H1 (cell line): ENCODE measurements at regions not wholly inside any gene's neighbourhood (a gene's known extent, or its start where the extent isn't known, plus 50 kb on each side); places are given as distances from the start of the nearest gene placed in this dataset.

Experiments
- CTCF ChIA-PET: fragments of 300-600 bp; sonication (Branson Sonifier 250); formaldehyde crosslinking; loops from one replicate; lab custom pipeline; 2021; ENCODE audit not compliant: partially characterized antibody; lab: Charles Lee
- POLR2A ChIA-PET: fragments of 300-600 bp; sonication (Branson Sonifier 250); formaldehyde crosslinking; loops from one replicate; lab custom pipeline; 2021; ENCODE audit warnings: inconsistent platforms; ENCODE audit not compliant: partially characterized antibody; lab: Charles Lee
- DNase-seq, 2 experiments: peaks; one replicate each; pipeline versions ENCODE4 v3.0.0 to v3.0.0-alpha.2; 2010 to 2022; ENCODE audit warnings: low spot score in 2 of 2, low read depth in 1 of 2, mixed read lengths in 1 of 2
- FAIRE-seq: peaks from 2 replicates; lab custom pipeline; 2011; peaks lifted over from hg19 to GRCh38; lab: Jason Lieb, UNC
- H2AFZ ChIP-seq: 2 replicates; pipeline ENCODE4 v1.8.1; 2012; ENCODE audit warnings: low read length, inconsistent platforms
- H2AK5ac ChIP-seq: 2 replicates; pipeline ENCODE4 v1.6.1; 2013; ENCODE audit warnings: low read depth, low read length
- H2BK120ac ChIP-seq: replicated peaks from 2 replicates; pipeline ENCODE3; 2013; ENCODE audit warnings: low read depth, low read length, inconsistent platforms
- H2BK12ac ChIP-seq: 2 replicates; pipeline ENCODE4 v1.6.1; 2013; ENCODE audit warnings: low read depth, low read length
- H2BK15ac ChIP-seq: 2 replicates; pipeline ENCODE4 v1.6.1; 2013; ENCODE audit warnings: low read length
- H2BK20ac ChIP-seq: 2 replicates; pipeline ENCODE4 v1.6.1; 2013; ENCODE audit warnings: low read length
- H2BK5ac ChIP-seq: 2 replicates; pipeline ENCODE4 v1.6.1; 2013; ENCODE audit warnings: low read depth, low read length
- H3K14ac ChIP-seq: 2 replicates; pipeline ENCODE4 v1.6.1; 2013; ENCODE audit warnings: inconsistent platforms; ENCODE audit not compliant: insufficient read length
- H3K18ac ChIP-seq: 2 replicates; pipeline ENCODE4 v1.6.1; 2013; ENCODE audit warnings: low read length; ENCODE audit errors: extremely low read depth
- H3K23ac ChIP-seq: 2 replicates; pipeline ENCODE4 v1.6.1; 2013; ENCODE audit warnings: inconsistent platforms; ENCODE audit not compliant: insufficient read length
- H3K23me2 ChIP-seq: 2 replicates; pipeline ENCODE4 v1.6.1; 2013; ENCODE audit warnings: low read depth, low read length
- H3K27ac ChIP-seq: 2 replicates; pipeline ENCODE4 v1.6.1; 2011; ENCODE audit warnings: low read depth, low read length, inconsistent platforms
- H3K27me3 ChIP-seq, 4 experiments: replicated peaks in 1 of 4; 1 replicate in 1 of 4; 2 replicates in 3 of 4; pipeline versions ENCODE4 v1.6.1 to v1.8.1; 2011 to 2013; ENCODE audit warnings: low read length in 3 of 4, mild to moderate bottlenecking in 3 of 4, inconsistent platforms in 2 of 4, mixed read lengths in 2 of 4, moderate library complexity in 1 of 4; ENCODE audit not compliant: control insufficient read depth in 3 of 4, insufficient read depth in 3 of 4; ENCODE audit errors: extremely low read depth in 1 of 4
- H3K36me3 ChIP-seq, 4 experiments: 2 replicates each; pipeline versions ENCODE4 v1.6.1 to v1.8.1; 2011 to 2013; ENCODE audit warnings: mild to moderate bottlenecking in 4 of 4, low read length in 3 of 4, moderate library complexity in 2 of 4, control low read depth in 1 of 4, inconsistent platforms in 1 of 4; ENCODE audit not compliant: insufficient read depth in 4 of 4, control insufficient read depth in 2 of 4
- H3K4ac ChIP-seq: replicated peaks from 2 replicates; pipeline ENCODE3; 2013; ENCODE audit warnings: low read length, low read depth, mixed read lengths, inconsistent platforms; ENCODE audit not compliant: insufficient read length
- H3K4me1 ChIP-seq, 4 experiments: replicated peaks in 1 of 4; 1 replicate in 1 of 4; 2 replicates in 3 of 4; pipeline versions ENCODE4 v1.6.1 to v1.8.1; 2011 to 2013; ENCODE audit warnings: low read length in 3 of 4, inconsistent platforms in 2 of 4, mixed read lengths in 1 of 4; ENCODE audit not compliant: insufficient read depth in 4 of 4, control insufficient read depth in 3 of 4
- H3K4me2 ChIP-seq, 2 experiments: 2 replicates each; pipeline versions ENCODE4 v1.6.1 to v1.8.1; 2011 to 2013; ENCODE audit warnings: low read depth in 2 of 2, low read length in 2 of 2, control low read depth in 1 of 2, inconsistent platforms in 1 of 2, mild to moderate bottlenecking in 1 of 2; ENCODE audit not compliant: insufficient read depth in 1 of 2
- H3K4me3 ChIP-seq, 4 experiments: fragments of 200-600, 300-600 bp in 1 of 4; sonication (generic), shearing (Covaris generic), sonication (Bioruptor Twin) in 1 of 4; 2 replicates each; pipeline versions ENCODE4 v1.5.1 to v1.8.1; 2011 to 2016; ENCODE audit warnings: low read length in 4 of 4, low read depth in 3 of 4, control low read depth in 2 of 4, inconsistent platforms in 2 of 4, mild to moderate bottlenecking in 2 of 4, mixed read lengths in 1 of 4, moderate library complexity in 1 of 4; ENCODE audit not compliant: insufficient read depth in 2 of 4; ENCODE audit errors: extremely low read depth in 1 of 4
- H3K56ac ChIP-seq: replicated peaks from 2 replicates; pipeline ENCODE3; 2013; ENCODE audit warnings: low read depth, mild to moderate bottlenecking, mixed read lengths, low read length, inconsistent platforms; ENCODE audit not compliant: insufficient read length
- H3K79me1 ChIP-seq: 2 replicates; pipeline ENCODE4 v1.6.1; 2013; ENCODE audit warnings: low read depth, low read length, control low read depth
- H3K79me2 ChIP-seq, 2 experiments: 2 replicates each; pipeline versions ENCODE4 v1.6.1 to v1.8.1; 2012 to 2013; ENCODE audit warnings: low read length in 2 of 2, mild to moderate bottlenecking in 2 of 2, inconsistent platforms in 1 of 2; ENCODE audit not compliant: insufficient read depth in 2 of 2, control insufficient read depth in 1 of 2
- H3K9ac ChIP-seq, 4 experiments: replicated peaks in 1 of 4; 1 replicate in 1 of 4; 2 replicates in 3 of 4; pipeline versions ENCODE4 v1.6.1 to v1.8.1; 2011 to 2013; ENCODE audit warnings: low read depth in 3 of 4, low read length in 3 of 4, control low read depth in 2 of 4, mild to moderate bottlenecking in 2 of 4, moderate library complexity in 2 of 4, inconsistent platforms in 1 of 4; ENCODE audit errors: extremely low read depth in 1 of 4
- H3K9me3 ChIP-seq, 2 experiments: 2 replicates each; pipeline versions ENCODE4 v1.6.1 to v1.8.1; 2012 to 2013; ENCODE audit warnings: mild to moderate bottlenecking in 2 of 2, moderate library complexity in 2 of 2, control low read depth in 1 of 2, inconsistent platforms in 1 of 2, low read depth in 1 of 2, low read length in 1 of 2, mixed read lengths in 1 of 2; ENCODE audit not compliant: insufficient read depth in 2 of 2
- H4K20me1 ChIP-seq, 2 experiments: replicated peaks in 1 of 2; 2 replicates each; pipeline versions ENCODE3 to v1.8.1; 2011 to 2013; ENCODE audit warnings: inconsistent platforms in 2 of 2, low read length in 2 of 2, mild to moderate bottlenecking in 1 of 2; ENCODE audit not compliant: insufficient read depth in 2 of 2, control insufficient read depth in 1 of 2
- H4K5ac ChIP-seq: 2 replicates; pipeline ENCODE4 v1.6.1; 2013; ENCODE audit warnings: low read length, low read depth, mixed read lengths, inconsistent platforms; ENCODE audit not compliant: insufficient read length
- H4K8ac ChIP-seq: 2 replicates; pipeline ENCODE4 v1.8.0; 2013; ENCODE audit warnings: mild to moderate bottlenecking, moderate library complexity, low read length, inconsistent platforms; ENCODE audit not compliant: insufficient read depth; ENCODE audit errors: extremely low read depth
- H4K91ac ChIP-seq: replicated peaks from 2 replicates; pipeline ENCODE3; 2013; ENCODE audit warnings: low read length, mixed read lengths, inconsistent platforms; ENCODE audit not compliant: insufficient read length
- SAP30 ChIP-seq: fragments of 300-600 bp; sonication (generic); IDR thresholded peaks from 2 replicates; pipeline ENCODE4 v1.7.1; 2012; ENCODE audit warnings: low read length, moderate library complexity, mild to moderate bottlenecking, inconsistent platforms; ENCODE audit not compliant: insufficient read depth, insufficient replicate concordance
- SP1 ChIP-seq: IDR thresholded peaks from 2 replicates; pipeline ENCODE4 v1.6.1; 2011; ENCODE audit warnings: low read depth, low read length
- ZNF274 ChIP-seq: IDR thresholded peaks from 2 replicates; pipeline ENCODE4 v1.7.0; 2012; ENCODE audit warnings: low read length, borderline replicate concordance; ENCODE audit errors: extremely low read depth
- WGBS, 2 experiments: shearing (Covaris generic) in 1 of 2; methylation state at CpG; one replicate each; pipeline versions ENCODE4 v1.1.6 to v1.1.7; 2013 to 2015; ENCODE audit warnings: low lambda C conversion rate in 2 of 2, mixed read lengths in 2 of 2, inconsistent platforms in 1 of 2, low coverage in 1 of 2, missing lambda C conversion rate in 1 of 2; ENCODE audit not compliant: insufficient replicate concordance in 2 of 2, insufficient coverage in 1 of 2, insufficient read length in 1 of 2; ENCODE audit errors: extremely low coverage in 1 of 2, missing lambda C conversion rate in 1 of 2; 5-methylcytosine and 5-hydroxymethylcytosine counted together

DNA sequence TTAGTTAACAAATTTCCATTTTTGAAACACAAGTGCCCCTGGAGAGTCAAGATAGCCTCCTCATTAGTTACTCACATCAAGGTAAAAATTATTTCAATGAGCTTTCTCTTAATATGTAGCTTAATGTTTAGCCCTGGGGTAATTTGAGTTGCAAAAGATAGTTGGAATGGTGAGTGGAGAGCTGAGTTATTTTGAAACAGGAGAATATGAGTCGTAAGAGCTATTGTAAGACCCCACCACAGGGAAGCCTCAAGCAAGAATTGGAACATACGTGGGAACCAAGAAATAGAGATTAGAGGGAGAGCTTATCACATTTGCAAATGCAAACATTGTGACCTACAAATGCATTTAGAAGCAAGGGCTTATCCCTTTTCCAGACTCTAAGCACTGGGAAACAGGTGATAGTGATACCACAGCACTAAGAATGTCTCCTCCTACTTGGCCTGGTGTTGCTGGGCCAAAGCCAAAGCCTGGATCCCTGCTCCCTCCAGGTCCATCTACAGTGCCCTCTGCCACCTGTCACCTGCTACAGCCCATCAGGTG is 635.1 kb downstream of the PTPRC start:
- Histone ChIP-seq H2BK15ac (no peak overlapping the region), H2AK5ac (no peak overlapping the region), H3K9ac (no peak overlapping the region), H3K27ac (no peak overlapping the region), H3K18ac (no peak overlapping the region), H3K79me1 (no peaks in the 10 kb centered on the region), H2BK5ac (no peak overlapping the region), H2BK20ac (no peak overlapping the region; the same call in 1 of the 2 replicates), H4K20me1 (no peaks in the 10 kb centered on the region), H2BK12ac (no peak overlapping the region), H3K14ac (no peak overlapping the region), H3K56ac (no peak overlapping the region), H3K79me2 (no peaks in the 10 kb centered on the region), H4K5ac (no peak overlapping the region), H3K4me2 (no peak overlapping the region), H3K9me3 (no peaks in the 10 kb centered on the region), H3K4me1 (peaks cover 2 to 4% (median 3%) of the 10 kb centered on the region in 4 experiments; a peak in 3 of 7 replicates), H2BK120ac (no peak overlapping the region), H3K27me3 (no peaks in the 10 kb centered on the region), H2AFZ (no peak overlapping the region), H3K36me3 (no peaks in the 10 kb centered on the region), H3K23me2 (no peaks in the 10 kb centered on the region), H4K91ac (no peak overlapping the region), H3K23ac (no peak overlapping the region), H4K8ac (no peak overlapping the region), H3K4me3 (no peak overlapping the region), H3K4ac (no peak overlapping the region)
- ChIA-PET POLR2A (no interaction called here), CTCF (interaction anchor here (0.6 to 1.8 kb wide), 3 partner anchors 64 to 161 kb away, joined by 3 to 9 read pairs (median 3); no protein-coding TSS in a partner anchor)
- WGBS, 2 experiments, result 79% methylated on average over 2 of the region's 2 CpGs; no CpG with 5 or more reads in 1 of the 2 experiments
- TF ChIP-seq ZNF274 (no peak), SAP30 (no peak), SP1 (no peak)
- FAIRE-seq, result no peak
- no peak for DNase-seq
